NCI-H524 (cell line): ENCODE measurements at regions not wholly inside any gene's neighbourhood (a gene's known extent, or its start where the extent isn't known, plus 50 kb on each side); places are given as distances from the start of the nearest gene placed in this dataset.
"Not testable (repeated sequence)": the region's sequence is repeated elsewhere in the genome, so short reads cannot be mapped to it uniquely, and the experiment has no call there.

Experiments
- DNase-seq, 2 experiments: peaks; one replicate each; lab custom pipeline; 2025; lab: John Stamatoyannopoulos, UW

DNA sequence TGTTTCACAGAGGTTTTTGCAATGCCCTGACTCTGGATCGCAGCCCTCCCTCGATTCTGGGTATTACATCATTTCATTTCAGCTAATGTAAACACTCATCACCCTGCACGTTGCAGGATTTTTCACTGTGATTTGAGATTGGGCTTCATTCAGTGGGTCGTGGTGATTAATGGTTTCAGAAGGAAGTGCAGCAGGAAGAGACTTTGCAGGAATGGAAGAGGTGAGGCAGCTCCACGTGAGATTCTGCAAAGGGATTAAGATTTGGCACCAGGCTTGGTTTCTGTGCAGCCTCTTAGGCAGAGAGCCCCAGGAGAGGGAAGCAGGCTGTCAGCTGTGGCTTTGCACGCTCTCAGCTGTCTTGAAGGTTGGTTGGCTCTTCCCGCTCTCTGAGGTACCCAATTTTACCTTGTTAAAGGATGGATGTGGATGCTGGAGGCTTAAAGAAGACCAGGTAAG, 95.2 kb downstream of the PLCE1 start:
- DNase-seq = peak; percentile 18 to 56

DNA sequence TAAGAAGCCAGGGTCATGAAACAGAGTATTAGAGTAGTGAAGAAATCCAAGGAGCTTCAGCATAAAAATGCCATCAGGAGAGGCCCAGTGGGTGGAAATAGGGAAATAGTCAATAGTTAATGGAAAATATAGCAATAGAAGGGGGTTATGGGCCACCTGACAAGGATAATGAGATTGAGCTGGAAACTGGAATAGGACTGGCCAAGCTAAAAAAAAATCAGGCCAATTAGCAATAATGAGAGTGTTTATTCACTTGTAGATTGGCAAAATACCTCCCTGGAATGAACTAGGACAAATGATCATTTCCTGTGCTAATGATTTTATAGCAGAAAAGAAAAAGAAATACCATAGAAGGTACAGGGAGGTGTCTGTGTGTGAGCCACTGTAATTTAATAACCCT, 97.9 kb downstream of the PLCE1 start:
- DNase-seq = no peak

DNA sequence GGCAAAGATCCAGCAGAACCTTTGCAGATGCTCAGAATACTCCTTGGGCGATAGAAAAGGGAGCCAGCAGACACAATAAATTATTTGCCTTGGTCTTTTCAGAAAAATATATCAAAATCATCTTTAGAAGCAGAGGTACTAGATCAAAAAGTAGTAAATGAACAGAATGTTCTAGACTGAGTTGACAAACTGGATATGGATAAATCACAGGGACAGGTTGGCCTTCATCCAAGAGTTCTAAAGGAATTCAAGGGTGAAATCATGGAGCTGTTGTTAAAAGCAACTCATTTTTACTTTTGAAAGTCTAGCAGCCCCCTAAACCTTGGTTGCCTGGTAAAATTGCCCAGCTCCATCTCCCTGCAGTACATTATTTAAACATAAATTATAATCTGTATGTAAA, 99.1 kb downstream of the PLCE1 start:
- DNase-seq = no peak

DNA sequence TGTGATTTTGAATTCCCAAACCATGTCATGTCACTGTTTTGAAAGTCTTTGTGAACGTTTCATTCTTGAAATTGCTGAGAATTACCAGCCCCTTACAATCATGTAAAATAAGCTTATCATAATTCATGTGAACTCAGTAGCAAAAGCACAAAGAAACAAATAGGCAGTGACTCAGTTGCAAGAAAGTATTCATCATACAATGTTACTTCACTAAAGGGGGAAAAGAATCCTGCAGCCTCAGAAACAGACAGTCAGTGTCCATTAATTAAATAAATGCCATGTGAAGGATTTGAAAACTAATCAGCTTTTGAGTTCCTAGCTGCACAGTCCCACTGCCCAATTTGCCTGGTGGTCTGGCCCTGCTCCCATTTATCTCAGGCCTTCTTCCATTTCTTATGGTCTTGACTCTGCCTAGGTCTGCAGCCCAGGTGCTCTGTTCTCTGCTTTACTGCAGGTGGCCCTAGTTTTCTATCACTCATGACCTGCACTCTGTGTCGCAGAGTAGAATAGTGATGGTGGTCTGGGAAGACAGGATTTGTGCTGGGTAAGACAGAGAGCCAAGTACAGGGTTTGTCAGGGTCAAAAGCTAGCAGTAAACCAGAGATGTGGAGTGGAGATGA, 99.7 kb downstream of the PLCE1 start:
- no peak for DNase-seq

DNA sequence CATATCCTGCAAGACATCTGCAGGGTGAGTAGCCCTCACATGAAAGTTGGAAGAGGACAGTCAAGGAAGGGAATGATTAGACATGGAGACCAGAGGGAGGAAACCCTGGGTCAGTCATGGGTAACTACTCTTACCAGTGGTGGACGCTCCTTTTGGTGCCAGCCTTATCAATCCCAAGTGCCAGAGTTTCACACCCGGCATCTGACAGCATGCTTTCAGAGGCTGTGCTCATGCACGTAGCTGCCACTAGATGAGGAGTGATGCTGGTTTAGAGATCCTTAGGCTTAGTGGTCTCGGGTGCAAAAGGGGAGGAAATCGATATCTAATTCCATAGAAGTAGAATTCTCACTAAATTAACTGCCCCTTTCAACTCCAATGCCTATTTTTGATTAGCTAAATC, 100.8 kb downstream of the PLCE1 start:
- no peak for DNase-seq

DNA sequence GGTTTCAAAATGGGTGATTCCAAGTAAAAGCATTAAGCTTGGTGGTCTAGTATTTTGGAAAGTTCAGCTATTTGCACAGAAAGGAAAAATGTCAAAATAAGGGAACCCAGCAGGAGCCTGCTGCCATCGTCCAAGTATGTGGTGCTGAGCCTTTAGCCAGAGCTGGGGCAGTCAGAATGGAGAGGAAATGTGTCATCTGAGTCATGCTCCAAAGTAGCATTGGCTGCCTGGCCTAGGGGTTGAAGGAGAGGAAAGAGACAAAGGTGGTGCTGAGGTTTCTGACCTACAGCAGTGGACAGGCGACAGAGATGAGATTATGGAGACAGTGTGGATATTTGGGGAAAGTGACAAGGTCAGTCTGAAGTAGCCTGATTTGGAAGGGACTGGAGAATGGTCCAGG, 103.9 kb downstream of the PLCE1 start:
- DNase-seq = no peak

DNA sequence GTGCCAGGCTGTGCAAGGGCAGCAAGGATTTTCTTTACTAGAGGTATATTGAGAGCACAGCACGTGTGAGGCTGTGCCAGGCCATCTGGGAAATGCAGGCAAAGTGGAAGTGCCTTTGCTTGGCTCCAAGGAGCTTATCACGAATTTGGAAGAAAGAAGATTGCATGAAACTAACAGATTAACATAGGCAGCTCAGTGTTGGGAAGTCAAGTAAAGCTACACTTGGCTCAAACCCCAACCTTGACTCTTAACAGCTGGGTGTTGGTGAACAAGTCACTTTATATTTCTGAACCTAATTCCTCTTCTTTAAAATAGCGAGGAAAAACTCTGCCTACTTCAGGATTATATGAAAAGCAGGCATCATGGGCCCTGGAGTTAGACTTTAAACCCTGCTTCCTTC, 105.2 kb downstream of the PLCE1 start:
- no peak for DNase-seq

DNA sequence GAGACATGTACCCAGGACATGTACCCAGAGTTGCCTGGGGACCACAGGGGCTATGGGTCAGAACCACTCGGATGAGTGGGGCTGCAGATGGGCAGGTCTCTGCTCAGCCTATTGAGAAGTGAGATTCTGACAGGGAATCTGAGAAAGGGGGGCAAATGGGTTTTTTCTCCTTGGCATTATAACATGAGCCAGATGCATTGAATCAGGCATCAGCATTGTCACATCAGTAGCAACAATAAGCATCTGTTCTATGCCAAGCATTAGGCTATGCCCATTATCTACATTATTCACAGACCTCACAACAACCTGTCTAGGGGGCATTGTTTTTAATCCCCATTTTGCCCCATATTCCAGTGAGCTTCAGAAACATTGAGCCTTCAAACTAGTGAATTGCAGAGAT, 108.2 kb downstream of the PLCE1 start:
- DNase-seq = no peak

DNA sequence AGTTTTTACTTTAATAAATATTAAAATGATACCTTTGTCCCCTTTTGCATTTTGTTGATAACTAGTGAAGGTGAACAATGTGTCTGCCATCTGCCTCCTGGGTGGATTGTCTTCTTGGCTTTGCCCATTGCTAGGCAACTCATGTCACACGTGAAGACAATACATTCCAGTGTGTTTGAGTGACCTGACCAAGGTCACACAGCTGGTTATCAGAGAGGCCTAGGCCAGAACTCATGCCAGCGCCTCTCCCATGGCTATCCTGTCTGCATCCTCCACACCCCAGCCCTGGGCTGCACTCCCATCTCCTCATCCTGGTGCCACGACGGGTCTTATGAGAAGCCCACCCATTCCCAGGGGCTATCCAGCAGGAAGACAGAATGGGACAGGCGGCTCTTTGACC, 108.7 kb downstream of the PLCE1 start:
- no peak for DNase-seq

DNA sequence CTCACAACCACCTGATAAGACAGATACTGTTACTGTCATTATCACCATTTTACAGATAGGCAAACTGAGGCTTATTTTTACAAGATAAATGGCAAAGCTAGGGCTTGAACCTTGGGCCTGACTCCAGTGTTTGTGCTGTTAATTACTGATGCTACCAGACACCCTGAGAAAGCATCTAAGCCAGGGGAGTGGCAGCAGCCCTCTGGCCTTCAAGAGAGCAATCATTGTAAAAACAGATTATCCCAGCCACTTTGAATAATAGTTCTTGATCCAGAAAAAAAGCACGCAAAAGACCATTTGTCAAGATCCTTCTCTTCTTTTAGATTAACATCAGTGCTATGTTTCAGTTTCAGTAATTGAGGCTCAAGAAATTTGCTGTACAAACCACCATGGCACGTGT, 109.5 kb downstream of the PLCE1 start:
- DNase-seq = no peak

DNA sequence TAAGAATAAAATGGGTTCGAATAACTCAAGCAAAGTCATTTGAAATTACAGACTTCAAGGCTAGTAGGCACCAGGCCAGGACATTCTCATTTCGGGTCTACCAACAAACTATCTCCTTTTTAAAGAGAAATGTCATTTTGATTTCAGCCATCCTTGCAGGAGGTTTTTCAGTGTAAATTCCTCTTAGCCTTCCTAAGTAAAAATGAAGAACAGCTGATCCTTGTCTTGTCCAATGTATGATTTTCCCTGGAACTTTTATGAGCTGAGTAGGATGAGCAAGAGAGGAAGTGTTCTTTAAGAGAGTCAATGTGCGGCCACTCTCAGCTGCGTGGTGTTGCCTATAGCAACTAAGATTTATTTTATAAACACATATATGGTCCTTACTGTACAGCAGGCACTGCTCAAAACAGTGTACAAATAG, 110.1 kb downstream of the PLCE1 start:
- no peak for DNase-seq

DNA sequence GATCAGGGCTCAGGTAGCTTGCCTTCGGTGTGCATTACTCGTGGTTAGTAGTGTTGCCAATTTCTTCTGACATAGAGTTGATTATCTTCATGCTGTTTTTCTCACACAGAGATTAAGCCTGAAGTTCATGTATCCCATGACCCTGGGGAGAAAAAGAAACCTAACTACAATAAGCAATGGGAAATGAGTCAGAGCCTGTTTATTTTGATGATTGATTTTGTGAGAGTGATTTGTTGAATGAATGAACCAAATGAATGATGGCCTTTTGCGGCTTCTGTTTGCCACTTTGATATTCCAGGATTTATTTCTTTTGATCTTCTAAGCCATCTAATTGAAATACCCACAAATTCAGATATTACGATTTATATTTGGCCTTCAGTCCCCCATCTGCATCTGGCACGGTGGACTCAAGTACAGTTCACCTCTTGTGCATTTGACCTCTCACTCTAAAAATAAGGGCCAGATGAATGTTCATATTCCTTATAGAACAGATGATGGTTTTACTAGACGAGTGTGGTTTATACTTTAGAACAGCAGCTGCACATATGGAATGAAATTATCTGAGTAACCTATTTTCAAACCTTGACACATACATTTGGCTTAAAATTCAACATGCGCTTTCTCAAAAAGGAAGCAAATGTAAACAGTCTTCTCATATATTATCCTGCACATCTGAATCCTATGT, 110.7 kb downstream of the PLCE1 start:
- no peak for DNase-seq

DNA sequence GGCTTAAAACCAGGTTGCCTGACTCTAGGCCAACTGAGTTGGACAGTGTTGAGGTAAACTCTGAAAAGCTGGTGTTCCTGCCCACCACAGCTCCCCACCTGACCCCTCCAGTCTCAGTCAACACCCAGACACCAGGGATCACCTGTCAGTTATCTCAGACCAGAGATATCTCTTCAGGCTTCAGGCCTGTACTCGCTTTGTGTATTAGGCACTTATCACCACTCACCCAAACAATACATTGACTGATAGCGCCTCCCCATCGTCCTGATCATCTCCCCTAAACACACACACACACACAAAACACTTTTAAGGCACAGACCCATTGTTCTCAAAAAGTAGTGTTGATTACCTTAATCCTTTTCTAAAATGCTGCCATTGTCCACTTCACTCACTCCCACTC, 111.5 kb downstream of the PLCE1 start:
- no peak for DNase-seq

DNA sequence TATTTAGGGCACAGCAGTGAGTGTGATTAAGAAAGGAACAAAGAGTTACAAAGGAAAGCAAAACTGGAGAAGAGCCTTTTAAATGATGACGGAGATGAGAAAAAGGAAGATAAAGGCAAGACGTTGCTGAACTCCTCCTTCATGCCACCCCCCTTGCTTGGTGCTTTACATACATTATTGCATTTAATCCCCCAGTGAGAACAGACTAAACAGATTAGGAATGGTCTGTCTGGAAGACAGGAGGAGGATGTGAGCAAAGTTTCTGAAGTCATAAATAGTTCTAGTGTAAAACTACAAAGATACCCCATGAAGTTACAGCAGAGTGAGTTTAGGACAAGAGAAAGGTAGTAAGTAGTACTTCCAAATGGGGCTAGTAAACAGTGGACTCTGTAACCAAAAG, 113.5 kb downstream of the PLCE1 start:
- DNase-seq = peak in 1 of 2 experiments; percentile 1

DNA sequence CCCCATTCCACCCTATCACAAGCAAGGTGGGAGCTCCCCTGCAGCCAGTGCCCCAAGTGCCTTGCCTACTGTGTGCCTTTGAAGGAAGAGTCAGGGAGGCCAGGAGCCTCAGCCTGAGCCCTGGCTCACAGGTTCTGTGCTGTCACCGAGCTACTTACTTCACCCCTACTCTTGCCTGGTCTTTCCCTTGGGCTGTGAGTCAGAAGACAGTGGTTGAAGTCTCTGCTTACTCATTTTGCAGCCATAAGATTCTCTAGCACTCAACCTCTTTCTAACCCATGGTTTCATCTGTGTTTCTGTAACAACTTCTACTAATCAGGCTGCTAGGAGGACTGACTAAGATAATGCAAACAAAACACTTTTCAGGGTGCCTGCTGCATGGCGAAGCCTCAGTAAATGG, 114.5 kb downstream of the PLCE1 start:
- DNase-seq = no peak

DNA sequence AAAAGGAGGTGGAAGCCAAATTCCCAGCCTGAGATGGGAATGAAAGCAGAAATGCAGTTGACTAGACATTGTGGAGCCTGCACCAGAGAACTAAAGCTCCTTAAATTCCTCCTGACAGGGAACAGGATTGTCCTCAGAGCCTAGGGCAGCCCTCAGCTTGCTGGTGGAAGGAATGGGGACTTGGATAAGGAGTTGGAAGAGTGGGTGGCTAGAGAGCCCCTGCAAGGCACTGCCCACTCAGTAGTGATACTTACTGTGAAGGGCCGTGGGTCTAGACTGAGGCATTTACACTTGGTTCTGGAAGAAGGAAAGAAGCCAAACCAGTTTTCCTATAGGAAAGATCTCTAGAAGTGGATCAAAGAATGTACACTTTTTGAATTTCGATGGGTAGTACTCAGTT, 117.6 kb downstream of the PLCE1 start:
- no peak for DNase-seq

DNA sequence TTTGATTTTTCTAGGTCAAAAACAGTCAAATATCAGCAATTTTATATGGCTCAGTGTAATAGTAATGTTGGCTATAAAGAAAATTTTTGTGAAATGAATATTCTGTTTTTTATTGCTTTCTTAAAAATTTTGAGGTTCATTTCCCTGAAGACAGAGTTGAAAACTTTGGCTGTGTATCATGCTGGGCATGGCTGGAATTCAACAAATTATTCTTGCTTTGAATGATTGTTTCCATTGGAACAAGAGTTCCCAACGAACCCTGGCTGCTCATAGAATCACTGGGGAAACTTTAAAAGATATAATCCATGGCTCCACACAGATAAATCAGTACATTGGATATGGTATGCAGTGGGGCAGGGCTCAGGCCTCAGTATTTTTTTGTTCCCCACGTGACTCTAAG, 118.6 kb downstream of the PLCE1 start:
- no peak for DNase-seq

DNA sequence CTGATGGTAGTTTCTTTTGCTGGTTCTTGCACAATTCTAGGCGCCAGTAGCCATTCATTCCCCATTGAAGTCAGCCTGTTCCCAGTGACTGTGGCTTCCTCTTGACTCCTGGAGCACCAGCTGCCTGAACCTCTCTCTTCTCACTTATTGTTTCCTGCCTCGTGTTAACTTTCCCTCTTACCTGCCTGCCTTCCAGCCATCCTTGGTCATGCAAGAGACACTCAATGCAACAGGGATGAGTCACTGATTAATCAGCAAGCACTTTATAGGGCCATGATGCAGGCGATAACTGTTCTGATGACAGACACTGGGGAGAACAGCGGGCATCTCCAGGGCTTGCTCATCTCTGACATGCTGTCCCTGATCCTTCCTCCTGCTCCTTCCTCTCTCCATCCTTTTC, 122.0 kb downstream of the PLCE1 start:
- DNase-seq = no peak

DNA sequence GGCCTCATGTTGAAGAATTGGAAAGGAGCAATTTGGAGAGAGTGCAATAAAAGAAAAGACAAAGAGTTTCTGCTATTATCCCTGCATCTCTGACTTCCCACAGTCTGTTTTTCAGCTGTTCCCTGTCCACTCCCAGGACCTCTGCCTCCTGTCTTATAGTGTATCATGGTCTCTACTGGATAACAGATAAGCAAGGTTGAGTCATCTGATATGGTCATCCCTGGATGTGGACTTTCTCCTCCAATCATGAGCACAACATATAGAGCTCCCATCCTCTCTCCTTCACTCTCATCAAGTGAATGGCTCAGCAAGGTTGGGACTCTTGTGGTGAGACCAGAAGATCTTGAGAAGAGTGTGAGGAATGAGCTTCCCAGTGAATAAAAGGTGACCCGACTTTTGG, 123.1 kb downstream of the PLCE1 start:
- no peak for DNase-seq

DNA sequence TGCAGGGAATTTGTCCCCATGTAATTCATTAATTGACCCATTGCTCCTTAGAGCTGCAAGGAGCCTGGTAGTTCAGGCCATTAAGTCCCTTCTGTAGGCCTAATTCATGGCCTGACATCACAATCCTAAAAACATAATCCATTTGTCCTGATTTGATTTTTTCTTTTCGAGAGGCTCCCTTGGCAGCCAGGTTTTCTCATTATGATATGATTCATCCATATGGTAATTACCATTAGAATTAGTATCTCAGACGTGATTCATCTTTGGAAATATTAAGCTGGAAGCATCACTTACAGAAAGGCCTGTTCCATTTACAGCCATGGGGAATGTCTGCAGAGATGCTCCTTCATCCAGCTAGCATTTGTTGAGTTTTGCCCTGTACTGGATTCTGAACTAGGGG, 128.5 kb downstream of the PLCE1 start:
- DNase-seq = no peak

DNA sequence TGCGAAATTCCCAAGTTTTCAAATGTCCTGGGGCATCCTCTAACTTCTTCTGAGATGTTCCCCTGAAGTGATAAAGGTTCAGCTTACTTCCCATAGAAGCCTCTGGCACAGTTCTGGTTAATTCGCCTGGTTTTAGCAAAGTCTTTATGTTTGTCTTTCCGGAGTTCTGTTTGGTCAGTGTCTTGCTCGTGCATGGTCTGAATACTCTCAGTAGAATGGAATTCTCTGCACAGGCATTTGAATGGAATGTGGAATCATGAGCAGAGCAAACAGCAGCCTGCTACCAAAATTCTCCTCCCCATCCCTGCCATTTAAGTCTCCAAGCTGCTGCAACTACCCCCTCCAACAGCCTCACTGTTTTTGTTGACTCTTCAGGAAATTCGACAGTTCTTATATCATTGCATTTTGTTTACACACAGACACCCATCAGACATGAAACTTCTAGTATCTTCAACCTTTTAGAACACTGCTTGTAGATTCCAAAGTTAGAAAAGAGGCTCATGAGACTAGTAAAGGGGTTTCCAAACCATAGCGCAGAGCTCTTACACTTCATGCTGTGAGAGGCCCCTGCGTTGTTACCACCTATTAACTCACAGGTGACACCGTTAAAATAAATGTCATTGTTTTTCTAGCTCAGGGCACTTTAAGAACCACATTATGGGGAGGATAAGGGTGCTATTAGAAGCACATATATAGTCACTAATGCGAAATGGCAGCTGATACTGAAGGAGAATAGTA, 129.7 kb downstream of the PLCE1 start:
- no peak for DNase-seq

DNA sequence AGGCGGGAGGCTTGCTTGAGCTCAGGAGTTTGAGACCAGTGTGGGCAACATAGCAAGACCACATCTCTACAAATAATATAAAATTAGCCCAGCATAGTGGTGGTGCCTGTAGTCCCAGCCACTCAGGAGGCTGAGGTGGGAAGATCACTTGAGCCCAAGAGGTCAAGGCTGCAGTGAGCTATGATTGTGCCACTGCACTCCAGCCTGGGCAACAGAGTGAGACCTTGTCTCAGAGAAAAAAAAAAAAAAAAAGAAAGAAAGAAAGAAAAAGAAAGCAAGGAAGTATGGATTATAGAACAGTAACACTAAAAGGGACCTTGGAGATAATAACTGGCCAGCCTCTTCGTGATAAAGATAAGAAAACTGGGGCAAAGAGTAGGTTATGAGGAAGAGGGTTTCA, 130.4 kb downstream of the PLCE1 start:
- not testable (repeated sequence) for DNase-seq

DNA sequence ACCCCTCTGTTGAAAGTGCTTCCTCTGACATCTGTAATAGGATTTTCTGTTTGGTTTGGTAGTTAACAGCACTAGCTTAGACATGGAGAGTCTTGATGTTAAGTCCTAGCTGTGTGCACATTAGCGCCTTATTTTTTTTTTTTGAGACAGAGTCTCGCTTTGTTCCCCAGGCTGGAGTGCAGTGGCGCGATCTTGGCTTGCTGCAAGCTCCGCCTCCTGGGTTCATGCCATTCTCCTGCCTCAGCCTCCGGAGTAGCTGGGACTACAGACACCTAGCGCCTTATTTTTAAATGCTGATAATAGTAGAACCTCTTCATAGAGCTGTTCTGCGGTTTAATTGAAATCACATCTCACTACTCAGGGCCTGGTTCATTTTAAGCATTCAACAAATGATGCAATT, 131.5 kb downstream of the PLCE1 start:
- not testable (repeated sequence) for DNase-seq
